Activated CD8-positive, alpha-beta T cell treated with anti-CD3 and anti-CD28 coated beads, Interleukin-2, amount 10 ng/mL, durations not matched to agents 7 days and 5 days (primary cell): ENCODE measurements at regions not wholly inside any gene's neighbourhood (a gene's known extent, or its start where the extent isn't known, plus 50 kb on each side); places are given as distances from the start of the nearest gene placed in this dataset.
"Not testable (repeated sequence)": the region's sequence is repeated elsewhere in the genome, so short reads cannot be mapped to it uniquely, and the experiment has no call there.

ENCODE experiments used
- ATAC-seq: fragments of 150-1000 bp; cut with Tn5 transposase; one replicate; pipeline ENCODE4 v1.10.0; 2021; ENCODE audit warnings: moderate library complexity
- CTCF ChIA-PET: fragments of 350-600 bp; sonication (Branson Sonifier 250); formaldehyde crosslinking; loops from one replicate; lab custom pipeline; 2021; ENCODE audit warnings: antibody characterized with exemption; lab: Charles Lee
- POLR2A ChIA-PET: fragments of 350-600 bp; sonication (Branson Sonifier 250); formaldehyde crosslinking; loops from one replicate; lab custom pipeline; 2021; ENCODE audit warnings: antibody characterized with exemption; lab: Charles Lee
- DNase-seq: peaks from one replicate; pipeline ENCODE4 v3.0.0-alpha.2; 2020
- H3K27ac Mint-ChIP-seq: one replicate; pipeline ENCODE4 v1.8.0; 2021; ENCODE audit warnings: mild to moderate bottlenecking, mixed read lengths
- H3K27me3 Mint-ChIP-seq: one replicate; pipeline ENCODE4 v1.8.0; 2021; ENCODE audit warnings: low read depth, mixed read lengths
- H3K36me3 Mint-ChIP-seq: one replicate; pipeline ENCODE4 v1.8.0; 2021; ENCODE audit warnings: low read depth, mixed read lengths
- H3K4me1 Mint-ChIP-seq: one replicate; pipeline ENCODE4 v1.8.0; 2021; ENCODE audit warnings: low read depth, mixed read lengths
- H3K4me3 Mint-ChIP-seq: one replicate; pipeline ENCODE4 v1.8.0; 2021; ENCODE audit warnings: mild to moderate bottlenecking, mixed read lengths
- H3K9me3 Mint-ChIP-seq: one replicate; pipeline ENCODE4 v1.8.0; 2022; ENCODE audit warnings: mixed read lengths; ENCODE audit not compliant: insufficient read depth

GRCh38 chr7:104956753-104957450 is 57.1 kb upstream of the KMT2E start:
- H3K36me3 Mint-ChIP-seq: peaks cover 10% of the 10 kb centered on the region
- no peaks in the 10 kb centered on the region for H3K27me3 Mint-ChIP-seq
- DNase-seq: peak; percentile 69
- CTCF ChIA-PET: interaction anchor here (0.9 to 5.6 kb wide), 6 partner anchors 13 to 73 kb away, joined by 3 to 35 read pairs (median 4); no protein-coding TSS in a partner anchor
- H3K27ac Mint-ChIP-seq: peak overlapping the region; percentile 89
- peaks cover 41% of the 10 kb centered on the region for H3K4me1 Mint-ChIP-seq
- peak; percentile 86 for ATAC-seq
- H3K9me3 Mint-ChIP-seq: no peaks in the 10 kb centered on the region
- peak overlapping the region; percentile 34 for H3K4me3 Mint-ChIP-seq
- POLR2A ChIA-PET: interaction anchor here (0.6 to 8.0 kb wide), 12 partner anchors 9 to 1328 kb away, joined by 3 to 93 read pairs (median 4); partner anchors contain the start of genes KMT2E, NAMPT and RINT1

GRCh38 chr7:104958371-104958865 is 55.6 kb upstream of the KMT2E start:
- Mint-ChIP-seq H3K27ac (no peak overlapping the region), H3K4me3 (no peak overlapping the region), H3K9me3 (no peaks in the 10 kb centered on the region), H3K4me1 (peaks cover 51% of the 10 kb centered on the region), H3K36me3 (peaks cover 15% of the 10 kb centered on the region), H3K27me3 (no peaks in the 10 kb centered on the region)
- POLR2A ChIA-PET: interaction anchor here (0.9 to 8.0 kb wide), 2 partner anchors 13 to 18 kb away, joined by 3 to 93 read pairs; no protein-coding TSS in a partner anchor
- CTCF ChIA-PET: interaction anchor here (1.3 to 5.6 kb wide), 2 partner anchors 11 to 24 kb away, joined by 4 to 35 read pairs; no protein-coding TSS in a partner anchor
- DNase-seq (no peak), ATAC-seq (no peak)

- POLR2A ChIA-PET: interaction anchor here (8.0 kb wide), 1 partner anchor 14 kb away, joined by 93 read pairs; no protein-coding TSS in a partner anchor
- H3K36me3 Mint-ChIP-seq: peaks cover 21% of the 10 kb centered on the region
- H3K27ac Mint-ChIP-seq, ATAC-seq, H3K27me3 Mint-ChIP-seq, H3K4me3 Mint-ChIP-seq, H3K9me3 Mint-ChIP-seq, DNase-seq: not testable (repeated sequence)
- CTCF ChIA-PET: interaction anchor here (1.3 to 5.6 kb wide), 2 partner anchors 12 to 23 kb away, joined by 4 to 35 read pairs; no protein-coding TSS in a partner anchor
- peaks cover 57% of the 10 kb centered on the region for H3K4me1 Mint-ChIP-seq
Observed at GRCh38 chr7:104959483-104959882, 54.5 kb upstream of the KMT2E start.

- ATAC-seq (no peak), DNase-seq (no peak)
- Mint-ChIP-seq H3K4me1 (peaks cover 49% of the 10 kb centered on the region), H3K36me3 (peaks cover 19% of the 10 kb centered on the region), H3K27ac (no peak overlapping the region), H3K9me3 (no peaks in the 10 kb centered on the region), H3K27me3 (no peaks in the 10 kb centered on the region), H3K4me3 (no peak overlapping the region)
- ChIA-PET CTCF (interaction anchor here (0.7 to 2.3 kb wide), 5 partner anchors 14 to 38 kb away, joined by 3 to 16 read pairs (median 6); no protein-coding TSS in a partner anchor), POLR2A (interaction anchor here (0.9 to 1.1 kb wide), 3 partner anchors 11 to 20 kb away, joined by 4 to 7 read pairs (median 5); no protein-coding TSS in a partner anchor)
Observed at GRCh38 chr7:104960741-104961448, 53.1 kb upstream of the KMT2E start.

GRCh38 chr7:104961821-104962220 is 52.2 kb upstream of the KMT2E start:
- no peak for ATAC-seq
- CTCF ChIA-PET: interaction anchor here (1.2 to 2.3 kb wide), 2 partner anchors 20 to 39 kb away, joined by 3 to 16 read pairs; no protein-coding TSS in a partner anchor
- Mint-ChIP-seq H3K36me3 (peaks cover 19% of the 10 kb centered on the region), H3K27me3 (no peaks in the 10 kb centered on the region), H3K9me3 (no peaks in the 10 kb centered on the region), H3K4me3 (no peak overlapping the region), H3K27ac (no peak overlapping the region), H3K4me1 (peaks cover 40% of the 10 kb centered on the region)
- POLR2A ChIA-PET: interaction anchor here (1.0 kb wide), 1 partner anchor 18 kb away, joined by 3 read pairs; no protein-coding TSS in a partner anchor
- DNase-seq: no peak

- Mint-ChIP-seq H3K36me3 (peaks cover 19% of the 10 kb centered on the region), H3K4me3 (no peak overlapping the region), H3K9me3 (no peaks in the 10 kb centered on the region), H3K27me3 (no peaks in the 10 kb centered on the region), H3K27ac (no peak overlapping the region), H3K4me1 (peaks cover 31% of the 10 kb centered on the region)
- CTCF ChIA-PET: interaction anchor here (1.2 to 1.3 kb wide), 2 partner anchors 18 to 40 kb away, joined by 3 to 7 read pairs; no protein-coding TSS in a partner anchor
- DNase-seq (no peak), ATAC-seq (no peak)
- POLR2A ChIA-PET: interaction anchor here (1.0 to 1.2 kb wide), 2 partner anchors 19 to 50 kb away, joined by 3 read pairs; no protein-coding TSS in a partner anchor
Observed at GRCh38 chr7:104962781-104963180, 51.2 kb upstream of the KMT2E start.

GRCh38 chr7:104963378-104963990 is 50.5 kb upstream of the KMT2E start:
- Mint-ChIP-seq H3K36me3 (peaks cover 19% of the 10 kb centered on the region), H3K4me1 (peaks cover 30% of the 10 kb centered on the region), H3K27me3 (no peaks in the 10 kb centered on the region), H3K4me3 (no peak overlapping the region), H3K9me3 (no peaks in the 10 kb centered on the region), H3K27ac (no peak overlapping the region)
- ChIA-PET POLR2A (interaction anchor here (0.6 to 1.2 kb wide), 2 partner anchors 18 to 50 kb away, joined by 3 read pairs; no protein-coding TSS in a partner anchor), CTCF (interaction anchor here (1.2 to 1.3 kb wide), 2 partner anchors 18 to 41 kb away, joined by 3 to 7 read pairs; no protein-coding TSS in a partner anchor)
- DNase-seq (no peak), ATAC-seq (no peak)

- DNase-seq: no peak
- peak overlapping the region; percentile 13 for H3K27ac Mint-ChIP-seq
- no peak for ATAC-seq
- H3K27me3 Mint-ChIP-seq: no peaks in the 10 kb centered on the region
- POLR2A ChIA-PET: interaction anchor here (0.6 kb wide), 1 partner anchor 17 kb away, joined by 3 read pairs; no protein-coding TSS in a partner anchor
- no peak overlapping the region for H3K4me3 Mint-ChIP-seq
- no peaks in the 10 kb centered on the region for H3K9me3 Mint-ChIP-seq
- peaks cover 26% of the 10 kb centered on the region for H3K4me1 Mint-ChIP-seq
- CTCF ChIA-PET: interaction anchor here (1.3 kb wide), 1 partner anchor 17 kb away, joined by 7 read pairs; no protein-coding TSS in a partner anchor
- peaks cover 17% of the 10 kb centered on the region for H3K36me3 Mint-ChIP-seq
Observed at GRCh38 chr7:104963991-104964385, 50.0 kb upstream of the KMT2E start.
